Tibial nerve (tissue), 4 donors: ENCODE measurements at regions not wholly inside any gene's neighbourhood (a gene's known extent, or its start where the extent isn't known, plus 50 kb on each side); places are given as distances from the start of the nearest gene placed in this dataset.

ENCODE experiments used
- DNase-seq, 2 donors: peaks; one replicate each; pipeline ENCODE4 v3.0.0-alpha.2; 2019; ENCODE audit warnings: low spot score in 2 of 2
- H3K27ac ChIP-seq, 4 donors: fragments of 200-600 bp; sonication (generic) in 3 of 4; one replicate each; pipeline ENCODE4 v1.5.1; 2017 to 2019; ENCODE audit warnings: mild to moderate bottlenecking in 1 of 4
- H3K27me3 ChIP-seq, 2 donors: fragments of 200-600 bp; sonication (generic) in 1 of 2; one replicate each; pipeline versions ENCODE4 v1.5.1 to v1.6.0; 2017 to 2019
- H3K36me3 ChIP-seq, 3 donors: fragments of 200-600 bp; sonication (generic); one replicate each; pipeline ENCODE4 v1.5.1; 2018 to 2019
- H3K4me1 ChIP-seq, 4 donors: fragments of 200-600 bp; sonication (generic) in 3 of 4; one replicate each; pipeline ENCODE4 v1.5.1; 2017 to 2019
- H3K4me3 ChIP-seq, 4 donors: fragments of 200-600 bp; sonication (generic) in 3 of 4; one replicate each; pipeline ENCODE4 v1.5.1; 2017 to 2019; ENCODE audit warnings: mild to moderate bottlenecking in 1 of 4, moderate library complexity in 1 of 4
- H3K9me3 ChIP-seq, 4 donors: fragments of 200-600 bp; sonication (generic) in 3 of 4; one replicate each; pipeline ENCODE4 v1.5.1; 2017 to 2019
- EP300 ChIP-seq, 2 donors: sonication (generic); formaldehyde crosslinking; IDR thresholded peaks; one replicate each; pipeline ENCODE4 v1.6.1; 2017; ENCODE audit warnings: antibody characterized with exemption in 2 of 2, mild to moderate bottlenecking in 1 of 2
- POLR2A ChIP-seq, 2 donors: fragments of 450-650 bp; IDR thresholded peaks; one replicate each; pipeline ENCODE4 v1.6.1; 2017; ENCODE audit warnings: antibody characterized with exemption in 2 of 2, mild to moderate bottlenecking in 2 of 2, moderate library complexity in 2 of 2
- WGBS, 2 donors: methylation state at CpG; one replicate each; pipeline ENCODE4 v1.1.5; 2018; 5-methylcytosine and 5-hydroxymethylcytosine counted together
- TF ChIP-seq, protein P1 (sequence below), 5 experiments: fragments of 200-600 bp in 3 of 5; fragments of 450-650 bp in 2 of 5; sonication (generic) in 3 of 5; IDR thresholded peaks; one replicate each; pipeline ENCODE4 v1.5.1; 2016 to 2019; ENCODE audit warnings: antibody characterized with exemption in 5 of 5, mild to moderate bottlenecking in 3 of 5, moderate library complexity in 2 of 5

DNA sequence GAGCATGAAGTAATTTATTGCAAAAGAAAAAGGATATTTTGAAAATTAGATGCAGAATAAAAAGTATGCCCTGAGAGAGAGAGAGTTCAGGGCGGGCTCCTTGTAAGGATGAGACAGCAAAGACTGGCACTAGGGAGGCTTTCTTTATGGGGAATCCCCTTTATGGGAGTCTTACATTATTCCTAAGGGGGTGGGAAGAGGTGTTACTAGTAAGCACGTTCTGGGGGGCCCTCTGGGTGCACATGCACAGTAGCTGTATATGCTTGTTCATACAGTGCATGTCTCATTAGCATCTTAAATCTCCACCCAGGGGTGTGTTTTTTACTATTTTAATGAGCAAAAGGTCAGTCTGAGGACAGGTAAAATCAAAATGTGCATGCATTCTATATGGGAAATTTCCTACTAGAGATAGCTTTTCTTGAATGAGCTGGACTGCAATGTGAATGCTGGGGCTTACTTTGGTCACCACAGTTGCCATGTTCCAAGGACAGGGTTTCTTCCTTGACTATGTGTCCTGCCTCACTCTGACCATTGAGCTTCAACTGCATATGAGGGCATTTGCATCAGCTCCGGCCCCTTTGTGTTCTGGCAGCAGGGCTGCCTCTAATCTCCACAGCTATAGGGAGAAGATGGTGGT lies 614.1 kb downstream of the NUF2 start:
- Histone ChIP-seq H3K36me3 (no peaks in the 10 kb centered on the region), H3K27ac (no peak overlapping the region), H3K4me3 (no peak overlapping the region), H3K27me3 (no peaks in the 10 kb centered on the region), H3K4me1 (no peaks in the 10 kb centered on the region), H3K9me3 (no peaks in the 10 kb centered on the region)
- TF ChIP-seq, protein P1, sequence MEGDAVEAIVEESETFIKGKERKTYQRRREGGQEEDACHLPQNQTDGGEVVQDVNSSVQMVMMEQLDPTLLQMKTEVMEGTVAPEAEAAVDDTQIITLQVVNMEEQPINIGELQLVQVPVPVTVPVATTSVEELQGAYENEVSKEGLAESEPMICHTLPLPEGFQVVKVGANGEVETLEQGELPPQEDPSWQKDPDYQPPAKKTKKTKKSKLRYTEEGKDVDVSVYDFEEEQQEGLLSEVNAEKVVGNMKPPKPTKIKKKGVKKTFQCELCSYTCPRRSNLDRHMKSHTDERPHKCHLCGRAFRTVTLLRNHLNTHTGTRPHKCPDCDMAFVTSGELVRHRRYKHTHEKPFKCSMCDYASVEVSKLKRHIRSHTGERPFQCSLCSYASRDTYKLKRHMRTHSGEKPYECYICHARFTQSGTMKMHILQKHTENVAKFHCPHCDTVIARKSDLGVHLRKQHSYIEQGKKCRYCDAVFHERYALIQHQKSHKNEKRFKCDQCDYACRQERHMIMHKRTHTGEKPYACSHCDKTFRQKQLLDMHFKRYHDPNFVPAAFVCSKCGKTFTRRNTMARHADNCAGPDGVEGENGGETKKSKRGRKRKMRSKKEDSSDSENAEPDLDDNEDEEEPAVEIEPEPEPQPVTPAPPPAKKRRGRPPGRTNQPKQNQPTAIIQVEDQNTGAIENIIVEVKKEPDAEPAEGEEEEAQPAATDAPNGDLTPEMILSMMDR (IDR thresholded peaks at IDR 0.05) = no peak
- TF ChIP-seq EP300 (IDR thresholded peaks at IDR 0.05) = no peak
- TF ChIP-seq POLR2A (IDR thresholded peaks at IDR 0.05) = no peak
- DNase-seq = no peak
- WGBS, 2 donors = 79 to 80% methylated on average over 3 of the region's 3 CpGs

DNA sequence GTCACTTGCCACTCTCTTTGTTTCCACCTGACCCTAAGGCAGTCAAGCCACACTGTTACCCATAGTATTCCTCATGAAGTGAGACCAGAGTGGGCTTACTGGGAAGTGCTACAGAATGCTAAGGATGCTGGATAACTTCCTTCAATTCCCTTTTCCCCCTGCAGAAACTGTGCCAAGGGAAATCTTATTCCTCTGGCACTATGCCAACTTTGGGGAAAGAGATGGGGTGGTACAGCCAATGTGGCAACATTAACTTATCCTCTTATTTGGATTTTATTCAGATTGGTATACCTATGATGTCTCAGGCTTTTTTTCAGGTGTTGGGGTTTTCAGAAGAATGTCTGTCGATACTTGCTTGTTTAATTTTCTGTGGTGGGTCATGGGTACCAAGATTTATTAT lies 599.4 kb upstream of the PBX1 start:
- Histone ChIP-seq H3K36me3 (no peaks in the 10 kb centered on the region), H3K9me3 (peaks cover 0 to 58% (median 5%) of the 10 kb centered on the region in 4 donors), H3K27ac (no peak overlapping the region), H3K4me3 (no peak overlapping the region), H3K4me1 (no peaks in the 10 kb centered on the region), H3K27me3 (no peaks in the 10 kb centered on the region)
- no peak for DNase-seq
- TF ChIP-seq, protein P1 (IDR thresholded peaks at IDR 0.05) = no peak
- TF ChIP-seq EP300 (IDR thresholded peaks at IDR 0.05) (no peak), POLR2A (IDR thresholded peaks at IDR 0.05) (no peak)
- 89 to 100% methylated on average over 1 of the region's 1 CpG for WGBS, 2 donors

DNA sequence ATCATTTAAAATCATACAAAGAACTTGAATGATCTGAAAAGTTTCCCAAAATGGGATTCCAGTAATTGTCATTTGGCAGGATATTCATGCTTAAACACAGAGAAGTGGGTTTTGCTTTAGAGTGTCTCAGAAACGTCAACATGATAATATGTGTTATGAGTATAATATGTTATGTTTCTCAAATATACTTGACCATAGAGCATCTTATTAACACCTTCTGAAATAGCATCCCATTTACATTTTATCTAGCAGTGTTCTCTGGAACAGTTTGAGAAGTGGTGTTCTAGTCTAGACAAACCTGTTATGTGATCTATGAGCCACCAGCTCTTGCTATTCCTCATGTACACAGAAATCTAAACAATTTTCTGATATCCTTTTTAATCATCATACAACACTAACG lies 588.8 kb upstream of the PBX1 start:
- no peak overlapping the region for H3K4me3 ChIP-seq
- peaks cover 0 to 7% (median 0%) of the 10 kb centered on the region in 4 donors for H3K9me3 ChIP-seq
- WGBS, 2 donors = 62 to 64% methylated on average over 2 of the region's 2 CpGs
- no peaks in the 10 kb centered on the region for H3K36me3 ChIP-seq
- H3K27ac ChIP-seq = no peak overlapping the region
- no peak for DNase-seq
- H3K27me3 ChIP-seq = no peaks in the 10 kb centered on the region
- H3K4me1 ChIP-seq = no peaks in the 10 kb centered on the region
- no peak for TF ChIP-seq EP300 (IDR thresholded peaks at IDR 0.05)
- TF ChIP-seq, protein P1 (IDR thresholded peaks at IDR 0.05) = no peak
- TF ChIP-seq POLR2A (IDR thresholded peaks at IDR 0.05) = no peak

DNA sequence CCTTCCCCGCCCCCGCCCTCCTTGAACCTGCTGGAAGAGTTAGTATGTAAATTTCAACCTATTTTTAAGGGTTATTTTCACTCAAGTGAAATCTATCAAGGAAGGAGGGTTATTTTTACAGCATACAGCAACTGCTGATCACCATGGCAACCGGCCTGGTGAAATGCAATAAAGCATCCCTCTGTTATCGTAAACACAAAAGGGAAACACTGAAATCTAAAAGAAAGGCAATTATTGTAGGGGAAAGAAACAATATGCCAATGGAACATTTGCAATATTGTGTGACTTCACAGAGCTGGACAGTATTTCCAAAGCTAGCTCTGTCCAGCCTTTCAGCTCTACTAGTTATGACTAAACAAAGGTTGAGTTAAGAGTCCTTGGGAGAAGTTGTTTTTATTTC lies 588.3 kb upstream of the PBX1 start:
- no peak overlapping the region for H3K27ac ChIP-seq
- 49 to 54% methylated on average over 4 of the region's 4 CpGs for WGBS, 2 donors
- H3K4me3 ChIP-seq = no peak overlapping the region
- H3K4me1 ChIP-seq = no peaks in the 10 kb centered on the region
- no peak for DNase-seq
- H3K9me3 ChIP-seq = peaks cover 0 to 3% (median 0%) of the 10 kb centered on the region in 4 donors
- TF ChIP-seq, protein P1 (IDR thresholded peaks at IDR 0.05) = no peak
- no peak for TF ChIP-seq POLR2A (IDR thresholded peaks at IDR 0.05)
- no peak for TF ChIP-seq EP300 (IDR thresholded peaks at IDR 0.05)
- H3K27me3 ChIP-seq = no peaks in the 10 kb centered on the region
- no peaks in the 10 kb centered on the region for H3K36me3 ChIP-seq

DNA sequence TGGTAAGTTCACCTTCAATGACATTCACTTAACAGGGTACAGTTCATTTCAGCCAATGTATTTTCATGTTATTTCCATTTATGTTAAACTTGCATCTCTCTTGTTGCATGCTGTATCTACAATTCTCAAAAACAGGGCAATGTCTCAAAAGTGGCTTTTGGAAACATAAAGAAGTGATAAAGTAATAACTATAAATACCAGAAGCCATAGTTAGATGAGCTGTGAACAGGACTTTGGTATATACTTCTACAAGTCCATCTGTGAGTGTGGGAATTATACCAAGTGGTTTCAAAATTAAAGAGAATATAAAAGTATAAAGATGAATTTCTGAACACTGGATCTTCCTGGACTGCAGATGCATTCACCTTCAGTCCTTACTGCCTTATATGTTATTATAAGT lies 585.4 kb upstream of the PBX1 start:
- no peak for DNase-seq
- Histone ChIP-seq H3K4me3 (no peak overlapping the region), H3K27me3 (no peaks in the 10 kb centered on the region), H3K27ac (no peak overlapping the region), H3K9me3 (no peaks in the 10 kb centered on the region), H3K4me1 (no peaks in the 10 kb centered on the region), H3K36me3 (no peaks in the 10 kb centered on the region)
- TF ChIP-seq POLR2A (IDR thresholded peaks at IDR 0.05) (no peak), EP300 (IDR thresholded peaks at IDR 0.05) (no peak)
- TF ChIP-seq, protein P1 (IDR thresholded peaks at IDR 0.05) = no peak
